ENCODE measurements at regions not wholly inside any gene's neighbourhood (a gene's known extent, or its start where the extent isn't known, plus 50 kb on each side); places are given as distances from the start of the nearest gene placed in this dataset.
A peak's percentile ranks its signal among the peaks of the same experiment; 100 is the strongest.

- no peaks in the 10 kb centered on the region for H3K4me1 ChIP-seq
- H3K9me3 ChIP-seq: no peaks in the 10 kb centered on the region
- intact Hi-C loops (cut with DNase I): no loop called here
- no peak for DNase-seq
- H3K36me3 ChIP-seq: no peaks in the 10 kb centered on the region
- H3K27me3 ChIP-seq: no peaks in the 10 kb centered on the region
- no peak overlapping the region for H3K27ac ChIP-seq
- H3K9ac ChIP-seq (ENCODE audit: low read depth in 2 of 2, low read length in 2 of 2): no peak overlapping the region
- TF ChIP-seq CTCF (IDR thresholded peaks at IDR 0.05): no peak
- H3K4me3 ChIP-seq: no peak overlapping the region
Observed at GRCh38 chr20:23251779-23252178, 98.8 kb upstream of the NXT1 start.

DNA sequence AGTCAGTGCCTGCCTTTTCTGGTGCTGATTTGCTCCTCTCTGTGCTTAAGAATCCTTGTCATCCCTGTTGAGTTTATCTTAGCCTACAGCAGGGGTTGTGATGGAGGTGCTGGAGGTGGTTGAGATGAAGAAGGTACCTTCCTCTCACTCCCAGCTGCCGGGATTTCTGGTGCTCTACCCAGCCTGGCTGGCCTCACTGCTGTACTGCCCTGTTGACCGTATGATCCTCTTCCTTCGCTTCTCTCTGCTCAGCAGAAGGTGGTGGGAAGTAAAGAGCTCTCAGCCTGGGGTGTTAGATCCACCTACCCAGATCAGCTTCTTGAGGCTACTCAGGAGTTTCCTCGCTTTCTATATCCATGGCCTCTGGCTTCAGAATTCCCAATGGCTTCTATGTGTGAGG, 101.0 kb upstream of the NXT1 start:
- no peak overlapping the region for H3K4me3 ChIP-seq
- no peak for DNase-seq
- H3K27ac ChIP-seq: no peak overlapping the region
- no peaks in the 10 kb centered on the region for H3K9me3 ChIP-seq
- intact Hi-C loops (cut with DNase I): no loop called here
- H3K36me3 ChIP-seq: no peaks in the 10 kb centered on the region
- no peaks in the 10 kb centered on the region for H3K27me3 ChIP-seq
- no peak for TF ChIP-seq CTCF (IDR thresholded peaks at IDR 0.05)
- no peaks in the 10 kb centered on the region for H3K4me1 ChIP-seq
- H3K9ac ChIP-seq (ENCODE audit: low read depth in 2 of 2, low read length in 2 of 2): no peak overlapping the region

GRCh38 chr20:23248461-23248882, 102.1 kb upstream of the NXT1 start:
- Histone ChIP-seq H3K36me3 (no peaks in the 10 kb centered on the region), H3K4me1 (no peaks in the 10 kb centered on the region), H3K4me3 (no peak overlapping the region), H3K27ac (no peak overlapping the region), H3K9me3 (no peaks in the 10 kb centered on the region), H3K27me3 (no peaks in the 10 kb centered on the region), H3K9ac (ENCODE audit: low read depth in 2 of 2, low read length in 2 of 2) (no peak overlapping the region)
- no peak for DNase-seq
- intact Hi-C loops (cut with DNase I): no loop called here
- no peak for TF ChIP-seq CTCF (IDR thresholded peaks at IDR 0.05)

GRCh38 chr20:23246717-23247664, 103.6 kb upstream of the NXT1 start:
- H3K4me1 ChIP-seq: no peaks in the 10 kb centered on the region
- intact Hi-C loops (cut with DNase I): no loop called here
- no peak for TF ChIP-seq CTCF (IDR thresholded peaks at IDR 0.05)
- H3K9me3 ChIP-seq: no peaks in the 10 kb centered on the region
- no peak overlapping the region for H3K9ac ChIP-seq (ENCODE audit: low read depth in 2 of 2, low read length in 2 of 2)
- no peak for DNase-seq
- H3K27me3 ChIP-seq: no peaks in the 10 kb centered on the region
- no peak overlapping the region for H3K27ac ChIP-seq
- no peak overlapping the region for H3K4me3 ChIP-seq
- no peaks in the 10 kb centered on the region for H3K36me3 ChIP-seq

- TF ChIP-seq CTCF (IDR thresholded peaks at IDR 0.05): peak; percentile 22
- Histone ChIP-seq H3K27me3 (no peaks in the 10 kb centered on the region), H3K36me3 (no peaks in the 10 kb centered on the region), H3K27ac (no peak overlapping the region), H3K9me3 (no peaks in the 10 kb centered on the region), H3K4me3 (no peak overlapping the region), H3K9ac (ENCODE audit: low read depth in 2 of 2, low read length in 2 of 2) (no peak overlapping the region), H3K4me1 (no peaks in the 10 kb centered on the region)
- peak; percentile 47 for DNase-seq
- intact Hi-C loops (cut with DNase I): no loop called here
Observed at GRCh38 chr20:23245553-23246181, 104.9 kb upstream of the NXT1 start.
